Subcutaneous abdominal adipose tissue (tissue), 5 donors: ENCODE measurements at regions not wholly inside any gene's neighbourhood (a gene's known extent, or its start where the extent isn't known, plus 50 kb on each side); places are given as distances from the start of the nearest gene placed in this dataset.

Experiments
- H3K27ac ChIP-seq: one replicate; pipeline ENCODE4 v1.7.0; 2013; ENCODE audit warnings: low read depth, mild to moderate bottlenecking, inconsistent platforms, low read length, moderate library complexity
- H3K27me3 ChIP-seq, 5 donors: one replicate each; pipeline ENCODE4 v1.7.0; 2013; ENCODE audit warnings: low read length in 5 of 5, inconsistent platforms in 1 of 5; ENCODE audit not compliant: control insufficient read depth in 5 of 5, insufficient read depth in 4 of 5
- H3K36me3 ChIP-seq, 5 donors: one replicate each; pipeline ENCODE4 v1.7.0; 2013; ENCODE audit warnings: low read length in 5 of 5; ENCODE audit not compliant: control insufficient read depth in 5 of 5, insufficient read depth in 5 of 5
- H3K4me1 ChIP-seq, 5 donors: one replicate each; pipeline ENCODE4 v1.7.0; 2013; ENCODE audit warnings: low read length in 5 of 5, mild to moderate bottlenecking in 3 of 5, moderate library complexity in 1 of 5; ENCODE audit not compliant: control insufficient read depth in 5 of 5, insufficient read depth in 5 of 5
- H3K4me3 ChIP-seq, 5 donors: one replicate each; pipeline ENCODE4 v1.7.0; 2013; ENCODE audit warnings: low read length in 5 of 5, low read depth in 1 of 5
- H3K9ac ChIP-seq, 5 donors: one replicate each; pipeline ENCODE4 v1.7.0; 2013; ENCODE audit warnings: low read length in 5 of 5, mild to moderate bottlenecking in 4 of 5, moderate library complexity in 3 of 5
- H3K9me3 ChIP-seq, 5 donors: one replicate each; pipeline ENCODE4 v1.7.0; 2013; ENCODE audit warnings: low read length in 5 of 5; ENCODE audit not compliant: control insufficient read depth in 5 of 5
- donor health status: healthy.
- donor health status: healthy.
- donor health status: healthy.
- donor health status: healthy.
- donor health status: healthy.

DNA sequence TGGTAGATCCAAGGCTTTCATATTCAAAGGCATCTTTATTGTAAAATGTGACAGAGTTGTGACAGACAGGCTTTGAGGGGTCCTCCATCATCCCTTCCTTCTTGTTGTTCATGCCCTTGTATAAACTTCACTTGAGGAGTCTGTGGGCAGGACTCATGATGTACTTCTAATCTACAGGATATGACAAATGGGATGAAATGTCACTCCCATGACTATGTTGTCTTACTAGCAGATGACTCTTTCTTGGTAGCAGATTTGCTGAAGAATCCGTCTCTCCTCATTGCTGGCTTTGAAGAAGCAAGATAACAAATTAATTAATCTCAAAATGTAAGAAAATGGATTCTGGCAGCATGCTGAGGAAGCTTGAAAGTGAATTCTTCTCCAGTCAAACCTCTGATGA lies 566.1 kb downstream of the TFAP2B start:
- Histone ChIP-seq H3K27ac (no peak overlapping the region), H3K9me3 (peaks cover 0 to 5% (median 3%) of the 10 kb centered on the region in 5 donors), H3K27me3 (no peaks in the 10 kb centered on the region), H3K4me3 (no peak overlapping the region), H3K9ac (no peak overlapping the region), H3K36me3 (no peaks in the 10 kb centered on the region), H3K4me1 (no peaks in the 10 kb centered on the region)

DNA sequence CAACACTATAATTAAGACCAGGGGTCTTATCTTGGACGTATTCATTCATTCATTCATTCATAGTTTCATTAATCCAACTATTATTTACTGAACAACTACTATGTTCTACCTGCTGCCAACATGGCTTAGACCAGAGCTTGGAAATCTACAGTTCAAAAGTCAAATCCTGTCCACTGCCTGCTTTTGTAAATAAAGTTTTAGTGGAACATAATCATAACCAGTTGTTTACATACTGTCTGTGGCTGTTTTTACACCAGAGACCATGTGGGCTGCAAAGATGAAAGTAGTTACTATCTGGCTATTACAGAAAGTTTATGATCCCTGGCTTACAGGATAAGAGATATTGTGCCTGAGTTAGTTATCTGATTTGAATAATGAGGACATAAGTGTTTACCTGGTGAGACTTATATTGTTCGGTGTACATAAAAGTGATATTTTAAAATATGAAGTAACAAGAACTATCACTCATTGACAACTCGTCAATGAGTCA lies 567.7 kb downstream of the TFAP2B start:
- H3K9me3 ChIP-seq = peaks cover 0 to 5% (median 3%) of the 10 kb centered on the region in 5 donors

DNA sequence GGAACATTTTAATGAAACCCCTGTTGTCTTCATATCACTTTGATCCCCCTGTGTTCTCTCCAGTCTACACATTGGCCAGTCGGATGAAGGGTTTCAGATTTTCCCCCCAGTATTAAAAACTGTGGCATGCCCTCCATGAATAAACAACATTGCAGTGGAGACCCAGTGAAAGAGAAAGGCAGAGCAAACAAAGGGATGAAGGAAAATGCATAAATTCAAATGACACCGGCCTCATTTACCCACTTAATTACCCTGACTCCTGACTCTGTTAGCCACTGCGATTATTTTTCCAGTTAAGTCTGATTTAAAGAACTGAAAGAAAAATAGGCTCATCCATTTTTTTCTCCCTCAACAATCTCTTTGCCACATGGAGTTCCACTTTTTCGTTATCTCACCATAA lies 569.2 kb downstream of the TFAP2B start:
- H3K9me3 ChIP-seq = peaks cover 0 to 5% (median 3%) of the 10 kb centered on the region in 5 donors
- H3K27me3 ChIP-seq = no peaks in the 10 kb centered on the region
- H3K4me1 ChIP-seq = no peaks in the 10 kb centered on the region
- H3K9ac ChIP-seq = no peak overlapping the region
- no peak overlapping the region for H3K27ac ChIP-seq
- H3K36me3 ChIP-seq = no peaks in the 10 kb centered on the region
- no peak overlapping the region for H3K4me3 ChIP-seq

More for the DNA sequence above, 567.7 kb downstream of the TFAP2B start:
- Histone ChIP-seq H3K9ac (no peak overlapping the region), H3K4me1 (no peaks in the 10 kb centered on the region), H3K27ac (no peak overlapping the region), H3K36me3 (no peaks in the 10 kb centered on the region), H3K4me3 (no peak overlapping the region), H3K27me3 (no peaks in the 10 kb centered on the region)

DNA sequence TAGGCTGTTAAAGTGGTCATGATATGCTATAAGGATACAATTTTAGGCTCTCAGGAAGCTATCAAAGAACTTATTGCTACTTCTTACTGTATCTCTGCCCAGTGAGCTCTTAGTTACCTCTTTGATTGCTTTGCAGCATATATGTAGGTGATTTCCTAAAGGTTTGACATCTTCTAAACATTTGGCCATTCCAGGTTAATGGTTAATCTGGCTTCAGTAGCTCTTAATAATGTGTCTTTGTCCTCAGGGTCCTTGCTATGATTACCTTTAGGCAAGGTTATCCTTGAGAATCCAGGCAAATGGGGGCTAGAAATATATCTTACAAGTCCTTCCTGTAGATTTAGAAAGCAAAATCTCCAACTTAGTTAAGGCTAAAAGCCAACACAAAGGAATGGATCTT lies 575.4 kb downstream of the TFAP2B start:
- no peaks in the 10 kb centered on the region for H3K9me3 ChIP-seq
- H3K27me3 ChIP-seq = no peaks in the 10 kb centered on the region
- no peaks in the 10 kb centered on the region for H3K4me1 ChIP-seq
- H3K9ac ChIP-seq = no peak overlapping the region
- no peak overlapping the region for H3K27ac ChIP-seq
- H3K4me3 ChIP-seq = no peak overlapping the region
- no peaks in the 10 kb centered on the region for H3K36me3 ChIP-seq

DNA sequence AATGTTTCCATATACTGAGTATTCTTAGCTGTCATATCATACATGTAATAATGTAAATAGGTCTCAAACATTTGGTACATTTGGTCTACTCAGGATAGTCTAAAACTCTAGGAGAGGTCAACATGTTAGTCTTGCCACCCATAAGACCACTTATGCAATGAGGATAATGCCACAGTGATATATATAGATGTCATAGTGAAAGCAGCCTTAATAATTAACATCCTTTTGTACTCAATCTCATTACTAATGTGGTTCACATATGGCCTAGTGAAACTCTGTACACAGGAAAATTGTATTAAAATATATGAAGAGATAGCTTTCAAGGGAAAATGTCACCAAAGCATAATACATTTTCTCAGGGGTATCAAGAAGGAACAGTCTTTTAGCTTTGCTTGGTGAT lies 577.9 kb downstream of the TFAP2B start:
- Histone ChIP-seq H3K9me3 (no peaks in the 10 kb centered on the region), H3K9ac (no peak overlapping the region), H3K27me3 (no peaks in the 10 kb centered on the region), H3K27ac (no peak overlapping the region), H3K36me3 (no peaks in the 10 kb centered on the region), H3K4me3 (no peak overlapping the region), H3K4me1 (no peaks in the 10 kb centered on the region)

DNA sequence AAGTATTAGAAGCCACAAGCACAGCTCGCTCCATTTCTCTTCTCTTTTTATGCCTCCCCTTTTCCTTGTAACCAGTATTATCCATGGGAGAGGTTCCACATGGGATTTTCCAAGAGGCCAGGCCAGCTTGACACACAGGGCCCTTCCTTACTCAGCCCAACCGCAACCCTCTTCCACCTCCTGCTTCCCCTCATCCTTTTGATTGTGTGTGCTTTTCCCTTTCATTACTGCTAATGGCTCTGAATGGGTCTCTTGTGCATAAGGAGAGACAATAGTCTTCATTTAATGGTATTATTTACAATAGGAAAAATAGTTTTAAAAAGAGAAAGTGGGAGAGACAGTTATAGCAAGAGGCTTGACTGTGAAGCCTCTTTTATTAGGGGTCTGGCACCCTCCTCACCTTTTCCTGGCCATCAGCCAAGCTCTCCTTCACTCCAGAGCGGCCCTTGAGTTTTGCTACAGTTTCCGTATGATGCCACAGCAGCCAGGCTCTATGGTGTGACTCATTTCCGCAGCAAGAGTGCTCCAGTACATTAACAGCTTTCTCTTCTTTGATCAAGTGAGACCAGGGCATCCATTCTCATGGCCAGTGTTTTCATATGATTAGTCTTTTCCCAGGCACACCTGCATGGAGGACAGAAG lies 579.5 kb downstream of the TFAP2B start:
- H3K27me3 ChIP-seq = no peaks in the 10 kb centered on the region
- no peaks in the 10 kb centered on the region for H3K4me1 ChIP-seq

DNA sequence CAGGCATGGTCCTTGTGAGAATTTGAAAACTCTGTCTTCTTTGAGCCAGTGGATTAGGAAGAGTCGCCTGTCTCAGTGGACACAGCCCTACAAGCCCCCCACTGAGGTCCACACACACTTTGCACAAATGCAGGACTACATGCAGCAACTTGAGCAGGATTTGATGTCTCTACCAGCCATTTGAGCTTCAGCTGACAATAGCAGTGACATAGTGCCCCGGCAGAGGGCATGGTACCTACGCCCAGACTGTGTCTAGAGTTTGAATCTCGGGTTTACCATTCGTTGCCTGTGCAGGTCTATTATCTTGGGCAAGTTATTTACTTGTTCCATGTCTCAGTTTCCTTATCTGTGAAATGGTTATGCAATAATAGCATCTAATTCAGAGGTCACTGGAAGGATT lies 580.1 kb downstream of the TFAP2B start:
- Histone ChIP-seq H3K27me3 (no peaks in the 10 kb centered on the region), H3K9me3 (no peaks in the 10 kb centered on the region), H3K27ac (no peak overlapping the region), H3K36me3 (no peaks in the 10 kb centered on the region), H3K9ac (no peak overlapping the region), H3K4me1 (no peaks in the 10 kb centered on the region), H3K4me3 (no peak overlapping the region)

More for the DNA sequence above, 579.5 kb downstream of the TFAP2B start:
- Histone ChIP-seq H3K27ac (no peak overlapping the region), H3K4me3 (no peak overlapping the region), H3K9ac (no peak overlapping the region), H3K9me3 (no peaks in the 10 kb centered on the region), H3K36me3 (no peaks in the 10 kb centered on the region)

DNA sequence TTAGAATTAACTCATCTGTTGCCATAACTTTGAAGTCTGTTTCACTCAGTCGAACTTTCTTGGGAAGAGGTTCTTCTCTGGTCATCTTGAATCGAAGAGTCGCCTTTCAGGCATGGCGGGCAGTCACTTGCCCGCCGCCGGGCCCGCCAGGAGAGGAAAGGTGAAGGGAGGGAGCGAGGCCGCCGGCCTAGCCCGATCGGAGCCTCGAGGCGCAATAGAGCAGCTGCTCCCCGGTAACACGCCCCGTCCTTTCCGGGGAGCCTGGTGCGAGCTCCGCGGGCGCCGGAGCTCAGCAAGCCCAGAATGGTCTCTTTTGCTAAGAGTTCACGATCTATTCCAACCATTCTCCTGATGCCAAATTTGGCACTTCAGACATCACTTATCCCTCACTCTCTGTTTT lies 591.8 kb downstream of the TFAP2B start:
- no peaks in the 10 kb centered on the region for H3K27me3 ChIP-seq
- no peaks in the 10 kb centered on the region for H3K9me3 ChIP-seq
- no peaks in the 10 kb centered on the region for H3K36me3 ChIP-seq
- no peak overlapping the region for H3K9ac ChIP-seq
- no peak overlapping the region for H3K4me3 ChIP-seq
- no peaks in the 10 kb centered on the region for H3K4me1 ChIP-seq
- H3K27ac ChIP-seq = no peak overlapping the region

DNA sequence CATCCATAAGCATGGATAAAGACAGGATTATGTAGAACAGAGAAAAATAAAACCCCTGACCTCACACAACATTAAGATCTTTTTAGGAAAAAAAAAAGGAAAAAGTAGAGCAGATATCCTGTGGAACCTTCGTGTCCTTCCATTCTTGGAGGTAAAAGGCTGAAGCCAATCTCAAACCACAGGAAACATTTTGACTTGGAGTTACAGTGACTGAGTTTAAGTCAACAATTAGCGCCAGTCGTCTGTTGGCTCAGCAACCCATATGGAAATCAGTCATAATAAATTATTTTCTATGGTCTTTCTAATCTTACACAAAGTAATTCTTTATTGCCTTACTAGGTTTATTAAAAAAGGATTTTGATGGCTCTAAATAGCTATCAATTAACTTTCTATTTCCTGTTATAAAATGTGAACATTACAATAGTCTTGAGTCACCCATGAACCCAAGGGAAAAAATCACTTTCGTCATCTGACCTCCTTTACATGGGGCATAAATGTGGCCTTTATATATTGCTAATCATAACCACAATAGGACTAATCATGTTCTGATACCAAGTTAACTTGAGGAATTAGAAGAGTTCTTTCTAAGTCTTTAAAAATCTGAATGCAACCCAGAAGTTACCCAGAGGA lies 592.9 kb downstream of the TFAP2B start:
- Histone ChIP-seq H3K9me3 (no peaks in the 10 kb centered on the region), H3K27me3 (no peaks in the 10 kb centered on the region), H3K4me3 (no peak overlapping the region), H3K9ac (no peak overlapping the region), H3K4me1 (no peaks in the 10 kb centered on the region), H3K27ac (no peak overlapping the region), H3K36me3 (no peaks in the 10 kb centered on the region)

DNA sequence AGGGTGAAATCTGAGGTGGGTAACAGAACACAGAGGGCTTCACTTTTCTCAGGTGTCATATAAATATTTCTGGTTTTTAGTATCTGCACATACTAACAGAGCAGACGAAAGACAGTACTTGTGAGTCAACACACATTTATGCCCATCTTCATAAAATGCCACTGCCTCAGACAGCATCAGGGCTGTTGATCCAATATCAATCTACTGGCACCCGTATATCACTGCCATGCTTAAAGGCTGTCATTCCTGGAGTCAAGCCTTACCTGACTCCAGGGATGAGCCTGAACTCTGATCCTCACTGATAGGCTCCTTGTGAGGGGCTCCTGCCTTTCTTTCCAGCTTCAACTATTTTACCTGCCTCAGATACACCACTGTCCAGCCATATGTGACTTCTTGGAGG lies 595.7 kb downstream of the TFAP2B start:
- H3K27me3 ChIP-seq = no peaks in the 10 kb centered on the region
- no peaks in the 10 kb centered on the region for H3K9me3 ChIP-seq
- H3K9ac ChIP-seq = no peak overlapping the region
- no peak overlapping the region for H3K27ac ChIP-seq
- no peaks in the 10 kb centered on the region for H3K36me3 ChIP-seq
- no peaks in the 10 kb centered on the region for H3K4me1 ChIP-seq
- no peak overlapping the region for H3K4me3 ChIP-seq
